ENCODE measurements at regions not wholly inside any gene's neighbourhood (a gene's known extent, or its start where the extent isn't known, plus 50 kb on each side); places are given as distances from the start of the nearest gene placed in this dataset.
A peak's percentile ranks its signal among the peaks of the same experiment; 100 is the strongest.

GRCh38 chr2:215828528-215829184, 184.7 kb downstream of the MREG start (continued):
- TF ChIP-seq EP300 (IDR thresholded peaks at IDR 0.05; ENCODE audit: low read depth in 2 of 2, low read length in 2 of 2) (peak in 1 of 2 experiments; percentile 62; a peak in 2 of 4 replicates), EP300 (CRISPR knock-in tag; IDR thresholded peaks at IDR 0.05; ENCODE audit: borderline replicate concordance) (no peak)

- H3K4me2 ChIP-seq (ENCODE audit: low read depth, low read length), result peak overlapping the region; percentile 56
- H4K20me1 ChIP-seq (ENCODE audit: insufficient read depth, low read length), result no peaks in the 10 kb centered on the region
- TSS peak; percentile 64 for BruUV-seq (replicated peaks)
- DNase-seq (ENCODE audit: low spot score) (peak; percentile 80), FAIRE-seq (peak; percentile 36), ATAC-seq (peak; percentile 76)
- H3K4me1 ChIP-seq (ENCODE audit: insufficient read depth, low read length), result peaks cover 65% of the 10 kb centered on the region
- no peaks in the 10 kb centered on the region for H3K36me3 ChIP-seq (replicated peaks in 1 of 2; ENCODE audit: control insufficient read depth in 1 of 2, insufficient read depth in 2 of 2, low read length in 2 of 2)
- no peaks in the 10 kb centered on the region for H3K27me3 ChIP-seq (ENCODE audit: control insufficient read depth in 1 of 2, insufficient read depth in 2 of 2, low read length in 2 of 2)
- H3K4me3 ChIP-seq (replicated peaks in 1 of 3; ENCODE audit: insufficient read depth in 1 of 3, low read depth in 2 of 3, low read length in 3 of 3), result peak overlapping the region in 2 of 3 experiments; percentile 31 to 35; a peak in 2 of 6 replicates
- peak overlapping the region; percentile 68 for H3K9ac ChIP-seq (ENCODE audit: insufficient read depth, low read depth, low read length)
- POLR2A ChIA-PET, result interaction anchor here (1.3 to 2.2 kb wide), 3 partner anchors 33 to 134 kb away, joined by 6 to 28 read pairs (median 12); no protein-coding TSS in a partner anchor
- no peaks in the 10 kb centered on the region for H3K79me2 ChIP-seq (ENCODE audit: insufficient read depth, low read length)
- WGBS (ENCODE audit: low lambda C conversion rate), result 4% methylated on average over 8 of the region's 8 CpGs
- intact Hi-C loops (cut with micrococcal nuclease; ENCODE audit: unreplicated experiment), result loop anchor here (2.0 to 5.0 kb wide), 5 partner anchors 32 to 390 kb away; partner anchors contain the start of gene FN1
- H3K27ac ChIP-seq (ENCODE audit: extremely low read length, insufficient read depth, low read length), result peak overlapping the region; percentile 67
- CTCF ChIA-PET (ENCODE audit: low intra/inter-chr PET ratio, low total read pairs), result no interaction called here
- peaks cover 2% of the 10 kb centered on the region; the same call in 1 of the 2 replicates for H3K9me3 ChIP-seq (ENCODE audit: low read length)
- peak overlapping the region; percentile 10 for H2AFZ ChIP-seq (ENCODE audit: low read length)
- in situ Hi-C loops (cut with HindIII; ENCODE audit: extremely low pct_ligation_motif_present, low pct_unique_long_range_greater_than_20kb), result no loop called here
- TF ChIP-seq HNRNPL (IDR thresholded peaks at IDR 0.05; ENCODE audit: low read depth, low read length) (no peak), ARID5B (CRISPR knock-in tag; IDR thresholded peaks at IDR 0.05) (peak; percentile 53), NR2C2 (CRISPR knock-in tag; IDR thresholded peaks at IDR 0.05; ENCODE audit: borderline replicate concordance) (0 out of 2 replicates have a peak, but pooled peaks have one; percentile 29), SIX1 (CRISPR knock-in tag; IDR thresholded peaks at IDR 0.05; ENCODE audit: borderline replicate concordance) (peak; percentile 89), NFE2L2 (IDR thresholded peaks at IDR 0.05; ENCODE audit: low read length) (peak; percentile 88), ESRRA (CRISPR knock-in tag; IDR thresholded peaks at IDR 0.05; ENCODE audit: low read depth) (peak; percentile 83), ZNF414 (CRISPR knock-in tag; IDR thresholded peaks at IDR 0.05) (0 out of 2 replicates have a peak, but pooled peaks have one; percentile 27), TRAFD1 (CRISPR knock-in tag; IDR thresholded peaks at IDR 0.05; ENCODE audit: borderline replicate concordance) (no peak), ZNF749 (CRISPR knock-in tag; IDR thresholded peaks at IDR 0.05; ENCODE audit: borderline replicate concordance) (no peak), PAF1 (CRISPR knock-in tag; IDR thresholded peaks at IDR 0.05) (no peak), ZNF597 (CRISPR knock-in tag; IDR thresholded peaks at IDR 0.05) (no peak), FOXO1 (CRISPR knock-in tag; IDR thresholded peaks at IDR 0.05) (no peak)
These were observed 186.4 kb downstream of the MREG start for GRCh38 chr2:215826838-215827441.

Data from HepG2 (cell line).